SK-N-SH treated with all-trans-retinoic acid at 6 μM for 48 hours (cell line): ENCODE measurements at regions not wholly inside any gene's neighbourhood (a gene's known extent, or its start where the extent isn't known, plus 50 kb on each side); places are given as distances from the start of the nearest gene placed in this dataset.

Experiments
- ATAC-seq: fragments of 200-7000 bp; cut with Tn5 transposase; 3 replicates; pipeline ENCODE4 v1.9.1; 2020; ENCODE audit warnings: mild to moderate bottlenecking, moderate library complexity
- ARNTL ChIP-seq: fragments of 450-650 bp; formaldehyde crosslinking; IDR thresholded peaks from 2 replicates; pipeline ENCODE4 v1.5.0; 2020; ENCODE audit warnings: low read depth, mild to moderate bottlenecking, moderate library complexity, borderline replicate concordance
- BACH2 ChIP-seq: fragments of 250-450 bp; sonication (Bioruptor Pico); IDR thresholded peaks from 2 replicates; pipeline ENCODE4 v1.9.0; 2021; ENCODE audit warnings: mild to moderate bottlenecking, borderline replicate concordance
- CSDC2 ChIP-seq: fragments of 250-450 bp; sonication (Bioruptor Pico); IDR thresholded peaks from 2 replicates; pipeline ENCODE4 v1.5.0; 2020; ENCODE audit warnings: mild to moderate bottlenecking, moderate library complexity
- ESRRG ChIP-seq: fragments of 250-450 bp; sonication (Bioruptor Pico); IDR thresholded peaks from 2 replicates; pipeline ENCODE4 v1.6.1; 2021; ENCODE audit warnings: mild to moderate bottlenecking
- GLIS3 ChIP-seq: fragments of 250-450 bp; sonication (Bioruptor Pico); IDR thresholded peaks from 2 replicates; pipeline ENCODE4 v1.5.0; 2020; ENCODE audit warnings: mild to moderate bottlenecking, moderate library complexity
- ISL1 ChIP-seq: fragments of 250-450 bp; sonication (Bioruptor Pico); IDR thresholded peaks from 2 replicates; pipeline ENCODE4 v2.1.2; 2022; ENCODE audit warnings: mild to moderate bottlenecking, moderate library complexity
- OSR1 ChIP-seq: fragments of 250-450 bp; sonication (Bioruptor Pico); IDR thresholded peaks from 2 replicates; pipeline ENCODE4 v1.8.0; 2022; ENCODE audit warnings: moderate library complexity, mild to moderate bottlenecking, inconsistent platforms
- PATZ1 ChIP-seq: fragments of 250-450 bp; sonication (Bioruptor Pico); IDR thresholded peaks from 2 replicates; pipeline ENCODE4 v1.8.0; 2020; ENCODE audit warnings: mild to moderate bottlenecking, moderate library complexity, borderline replicate concordance
- POU6F1 ChIP-seq: fragments of 250-450 bp; sonication (Bioruptor Pico); IDR thresholded peaks from 2 replicates; pipeline ENCODE4 v1.8.0; 2021; ENCODE audit warnings: low read depth, mild to moderate bottlenecking, moderate library complexity, borderline replicate concordance
- PPARA ChIP-seq: fragments of 250-450 bp; sonication (Bioruptor Pico); IDR thresholded peaks from 2 replicates; pipeline ENCODE4 v1.5.0; 2020; ENCODE audit warnings: mild to moderate bottlenecking, borderline replicate concordance
- RARB ChIP-seq: fragments of 250-450 bp; sonication (Bioruptor Pico); IDR thresholded peaks from 2 replicates; pipeline ENCODE4 v1.8.0; 2021; ENCODE audit warnings: mild to moderate bottlenecking, moderate library complexity
- SNAI2 ChIP-seq: fragments of 250-450 bp; sonication (Bioruptor Pico); IDR thresholded peaks from 2 replicates; pipeline ENCODE4 v1.5.0; 2020; ENCODE audit warnings: mild to moderate bottlenecking, moderate library complexity
- TCF4 ChIP-seq: fragments of 250-450 bp; sonication (Bioruptor Pico); IDR thresholded peaks from 2 replicates; pipeline ENCODE4 v1.8.0; 2021; ENCODE audit warnings: mild to moderate bottlenecking, moderate library complexity, borderline replicate concordance
- TOX ChIP-seq: fragments of 250-450 bp; sonication (Bioruptor Pico); IDR thresholded peaks from 2 replicates; pipeline ENCODE4 v1.8.0; 2021; ENCODE audit warnings: mild to moderate bottlenecking, moderate library complexity, borderline replicate concordance
- ZFP3 ChIP-seq: fragments of 250-450 bp; sonication (Bioruptor Pico); IDR thresholded peaks from 2 replicates; pipeline ENCODE4 v1.5.0; 2020; ENCODE audit warnings: mild to moderate bottlenecking, moderate library complexity
- ZFP30 ChIP-seq: fragments of 450-650 bp; formaldehyde crosslinking; IDR thresholded peaks from 2 replicates; pipeline ENCODE4 v1.5.0; 2022; ENCODE audit warnings: mild to moderate bottlenecking, moderate library complexity
- ZNF70 ChIP-seq: fragments of 450-650 bp; formaldehyde crosslinking; IDR thresholded peaks from 2 replicates; pipeline ENCODE4 v1.5.0; 2020; ENCODE audit warnings: mild to moderate bottlenecking, moderate library complexity
- ZNF8 ChIP-seq: fragments of 450-650 bp; formaldehyde crosslinking; IDR thresholded peaks from 2 replicates; pipeline ENCODE4 v1.5.0; 2020; ENCODE audit warnings: mild to moderate bottlenecking, moderate library complexity
- TF ChIP-seq, protein P1 (sequence below): fragments of 250-450 bp; sonication (Bioruptor Pico); IDR thresholded peaks from 2 replicates; pipeline ENCODE4 v1.5.1; 2020; ENCODE audit warnings: low read depth, mild to moderate bottlenecking, moderate library complexity
- TF ChIP-seq, protein P2 (sequence below): fragments of 250-450 bp; sonication (Bioruptor Pico); IDR thresholded peaks from 2 replicates; pipeline ENCODE4 v1.5.1; 2021; ENCODE audit warnings: mild to moderate bottlenecking, moderate library complexity
- TF ChIP-seq, protein P3 (sequence below): fragments of 250-450 bp; sonication (Bioruptor Pico); IDR thresholded peaks from 2 replicates; pipeline ENCODE4 v1.5.0; 2020; ENCODE audit warnings: mild to moderate bottlenecking, moderate library complexity

DNA sequence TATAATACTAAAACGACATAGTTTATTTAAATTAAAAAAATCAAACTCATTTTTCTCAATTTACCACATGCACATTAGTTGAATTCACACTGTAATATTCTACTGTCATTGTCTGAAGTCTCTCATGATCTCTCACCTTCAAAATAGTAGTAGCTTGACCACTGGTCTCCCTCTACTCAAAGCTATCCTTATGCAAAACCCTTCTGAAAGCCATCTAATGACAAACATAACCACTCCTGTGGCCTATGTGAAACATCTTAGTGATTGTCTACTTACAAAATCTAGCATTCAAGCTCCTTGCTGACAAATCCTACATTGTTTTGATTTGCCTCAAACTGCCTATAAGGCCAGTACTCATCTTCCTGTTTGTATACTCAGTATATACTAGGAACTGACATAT is 606.0 kb upstream of the GHITM start:
- no peak for ATAC-seq
- TF ChIP-seq TCF4, result no peak
- TF ChIP-seq, protein P1, sequence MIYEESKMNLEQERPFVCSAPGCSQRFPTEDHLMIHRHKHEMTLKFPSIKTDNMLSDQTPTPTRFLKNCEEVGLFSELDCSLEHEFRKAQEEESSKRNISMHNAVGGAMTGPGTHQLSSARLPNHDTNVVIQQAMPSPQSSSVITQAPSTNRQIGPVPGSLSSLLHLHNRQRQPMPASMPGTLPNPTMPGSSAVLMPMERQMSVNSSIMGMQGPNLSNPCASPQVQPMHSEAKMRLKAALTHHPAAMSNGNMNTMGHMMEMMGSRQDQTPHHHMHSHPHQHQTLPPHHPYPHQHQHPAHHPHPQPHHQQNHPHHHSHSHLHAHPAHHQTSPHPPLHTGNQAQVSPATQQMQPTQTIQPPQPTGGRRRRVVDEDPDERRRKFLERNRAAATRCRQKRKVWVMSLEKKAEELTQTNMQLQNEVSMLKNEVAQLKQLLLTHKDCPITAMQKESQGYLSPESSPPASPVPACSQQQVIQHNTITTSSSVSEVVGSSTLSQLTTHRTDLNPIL (CRISPR knock-in tag), result no peak
- TF ChIP-seq ESRRG (CRISPR knock-in tag), result no peak
- no peak for TF ChIP-seq PATZ1 (CRISPR knock-in tag)
- TF ChIP-seq, protein P2, sequence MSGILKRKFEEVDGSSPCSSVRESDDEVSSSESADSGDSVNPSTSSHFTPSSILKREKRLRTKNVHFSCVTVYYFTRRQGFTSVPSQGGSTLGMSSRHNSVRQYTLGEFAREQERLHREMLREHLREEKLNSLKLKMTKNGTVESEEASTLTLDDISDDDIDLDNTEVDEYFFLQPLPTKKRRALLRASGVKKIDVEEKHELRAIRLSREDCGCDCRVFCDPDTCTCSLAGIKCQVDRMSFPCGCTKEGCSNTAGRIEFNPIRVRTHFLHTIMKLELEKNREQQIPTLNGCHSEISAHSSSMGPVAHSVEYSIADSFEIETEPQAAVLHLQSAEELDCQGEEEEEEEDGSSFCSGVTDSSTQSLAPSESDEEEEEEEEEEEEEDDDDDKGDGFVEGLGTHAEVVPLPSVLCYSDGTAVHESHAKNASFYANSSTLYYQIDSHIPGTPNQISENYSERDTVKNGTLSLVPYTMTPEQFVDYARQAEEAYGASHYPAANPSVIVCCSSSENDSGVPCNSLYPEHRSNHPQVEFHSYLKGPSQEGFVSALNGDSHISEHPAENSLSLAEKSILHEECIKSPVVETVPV (CRISPR knock-in tag), result no peak
- TF ChIP-seq SNAI2, result no peak
- TF ChIP-seq ZNF8, result no peak
- no peak for TF ChIP-seq POU6F1 (CRISPR knock-in tag)

GRCh38 chr10:83536426-83536825 is 602.9 kb upstream of the GHITM start:
- no peak for ATAC-seq
- TF ChIP-seq OSR1 (CRISPR knock-in tag) (no peak), ARNTL (CRISPR knock-in tag) (no peak), ZNF70 (CRISPR knock-in tag) (no peak), RARB (no peak), GLIS3 (CRISPR knock-in tag) (no peak), ZFP3 (CRISPR knock-in tag) (no peak), ISL1 (CRISPR knock-in tag) (no peak), BACH2 (CRISPR knock-in tag) (no peak), CSDC2 (no peak), ZFP30 (no peak), ESRRG (CRISPR knock-in tag) (no peak), TOX (CRISPR knock-in tag) (no peak), PPARA (CRISPR knock-in tag) (no peak), SNAI2 (no peak), ZNF8 (no peak), POU6F1 (CRISPR knock-in tag) (no peak)
- TF ChIP-seq, protein P2 (CRISPR knock-in tag), result no peak
- TF ChIP-seq, protein P3, sequence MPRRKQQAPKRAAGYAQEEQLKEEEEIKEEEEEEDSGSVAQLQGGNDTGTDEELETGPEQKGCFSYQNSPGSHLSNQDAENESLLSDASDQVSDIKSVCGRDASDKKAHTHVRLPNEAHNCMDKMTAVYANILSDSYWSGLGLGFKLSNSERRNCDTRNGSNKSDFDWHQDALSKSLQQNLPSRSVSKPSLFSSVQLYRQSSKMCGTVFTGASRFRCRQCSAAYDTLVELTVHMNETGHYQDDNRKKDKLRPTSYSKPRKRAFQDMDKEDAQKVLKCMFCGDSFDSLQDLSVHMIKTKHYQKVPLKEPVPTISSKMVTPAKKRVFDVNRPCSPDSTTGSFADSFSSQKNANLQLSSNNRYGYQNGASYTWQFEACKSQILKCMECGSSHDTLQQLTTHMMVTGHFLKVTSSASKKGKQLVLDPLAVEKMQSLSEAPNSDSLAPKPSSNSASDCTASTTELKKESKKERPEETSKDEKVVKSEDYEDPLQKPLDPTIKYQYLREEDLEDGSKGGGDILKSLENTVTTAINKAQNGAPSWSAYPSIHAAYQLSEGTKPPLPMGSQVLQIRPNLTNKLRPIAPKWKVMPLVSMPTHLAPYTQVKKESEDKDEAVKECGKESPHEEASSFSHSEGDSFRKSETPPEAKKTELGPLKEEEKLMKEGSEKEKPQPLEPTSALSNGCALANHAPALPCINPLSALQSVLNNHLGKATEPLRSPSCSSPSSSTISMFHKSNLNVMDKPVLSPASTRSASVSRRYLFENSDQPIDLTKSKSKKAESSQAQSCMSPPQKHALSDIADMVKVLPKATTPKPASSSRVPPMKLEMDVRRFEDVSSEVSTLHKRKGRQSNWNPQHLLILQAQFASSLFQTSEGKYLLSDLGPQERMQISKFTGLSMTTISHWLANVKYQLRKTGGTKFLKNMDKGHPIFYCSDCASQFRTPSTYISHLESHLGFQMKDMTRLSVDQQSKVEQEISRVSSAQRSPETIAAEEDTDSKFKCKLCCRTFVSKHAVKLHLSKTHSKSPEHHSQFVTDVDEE (CRISPR knock-in tag), result no peak
- TF ChIP-seq, protein P1 (CRISPR knock-in tag), result no peak
